NCI-H748 (cell line): ENCODE measurements at regions not wholly inside any gene's neighbourhood (a gene's known extent, or its start where the extent isn't known, plus 50 kb on each side); places are given as distances from the start of the nearest gene placed in this dataset.
A peak's percentile ranks its signal among the peaks of the same experiment; 100 is the strongest.
"Not testable (repeated sequence)": the region's sequence is repeated elsewhere in the genome, so short reads cannot be mapped to it uniquely, and the experiment has no call there.

Source experiments
- DNase-seq: peaks from one replicate; lab custom pipeline; 2025; ENCODE audit not compliant: unreplicated experiment; lab: John Stamatoyannopoulos, UW

DNA sequence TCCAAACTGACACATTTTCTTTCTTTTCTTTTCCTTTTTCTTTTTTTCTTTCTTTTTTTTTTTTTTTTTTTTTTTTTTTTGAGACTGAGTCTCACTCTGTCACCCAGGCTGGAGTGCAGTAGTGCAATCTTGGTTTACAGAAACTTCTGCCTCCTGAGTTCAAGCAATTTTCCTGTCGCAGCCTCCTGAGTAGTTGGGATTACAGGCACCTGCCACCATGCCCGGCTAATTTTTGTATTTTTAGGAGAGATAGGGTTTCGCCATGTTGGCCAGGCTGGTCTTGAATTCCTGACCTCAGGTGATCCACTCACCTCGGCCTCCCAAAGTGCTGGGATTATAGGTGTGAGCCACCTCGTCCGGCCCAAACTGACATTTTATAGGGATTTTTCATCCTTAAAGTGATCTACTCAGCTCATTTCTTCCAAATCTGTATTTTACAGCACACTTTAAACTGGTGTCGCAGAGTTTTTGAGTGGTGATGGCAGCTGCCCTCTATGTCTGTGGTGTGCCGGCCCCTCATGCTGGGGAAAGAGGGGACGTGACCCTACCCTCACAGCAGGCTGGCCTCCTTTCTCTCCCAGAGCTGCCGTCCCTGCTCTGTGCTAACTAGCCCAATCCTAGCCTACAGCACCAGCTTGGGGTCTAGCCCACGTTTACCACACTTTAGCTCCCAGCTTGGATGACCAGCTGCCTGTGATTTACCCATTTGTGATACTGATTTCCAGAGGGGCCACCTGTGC is 211.9 kb upstream of the HAAO start:
- not testable (repeated sequence) for DNase-seq

DNA sequence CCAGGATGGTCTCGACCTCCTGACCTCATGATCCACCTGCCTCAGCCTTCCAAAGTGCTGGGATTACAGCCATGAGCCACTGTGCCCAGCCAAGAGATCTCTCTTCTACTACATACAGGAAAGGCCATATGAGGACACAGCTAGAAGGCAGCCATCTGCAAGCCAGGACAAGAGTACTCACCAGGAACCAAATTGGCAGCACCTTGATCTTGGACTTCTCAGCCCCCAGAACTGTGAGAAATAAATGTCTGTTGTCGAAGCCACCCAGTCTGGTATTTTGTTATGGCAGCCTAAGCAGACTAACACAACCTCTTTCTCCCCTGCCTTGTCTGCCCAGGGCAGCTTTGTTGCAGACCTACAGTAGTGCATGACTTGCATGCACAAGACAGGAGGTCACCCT is 211.3 kb upstream of the HAAO start:
- no peak for DNase-seq

DNA sequence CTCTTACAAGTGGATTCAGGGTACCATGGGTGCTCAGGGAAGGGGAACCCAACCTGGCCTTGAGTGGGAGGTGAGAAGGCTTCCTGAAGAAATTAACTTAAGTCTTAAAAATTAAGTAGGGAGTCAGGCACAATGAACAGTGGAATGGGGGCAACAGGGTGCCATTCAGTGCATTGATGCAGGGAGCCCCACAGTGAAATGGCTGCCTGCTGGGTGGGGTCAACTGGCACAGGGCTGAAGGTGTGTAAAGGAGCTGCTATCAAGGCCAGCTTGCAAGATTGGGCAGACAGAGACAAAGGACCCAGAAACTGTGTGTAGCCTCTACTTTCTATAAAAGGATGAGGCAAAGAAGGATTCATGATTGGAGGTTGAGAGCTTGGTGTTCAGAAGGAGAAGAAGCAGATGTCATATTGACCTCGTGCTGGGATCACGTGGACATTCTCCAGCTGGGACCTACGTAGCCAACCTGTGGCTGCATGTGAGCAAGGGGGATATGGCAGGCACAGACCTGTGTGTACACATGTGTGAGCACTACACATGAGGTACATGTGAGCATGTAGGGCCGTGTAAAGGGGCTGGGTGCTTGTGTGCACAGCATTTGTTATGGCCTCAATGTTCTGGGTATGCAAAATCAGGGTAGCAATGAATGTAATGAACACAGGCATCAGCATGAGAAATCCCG is 209.5 kb upstream of the HAAO start:
- DNase-seq: no peak

DNA sequence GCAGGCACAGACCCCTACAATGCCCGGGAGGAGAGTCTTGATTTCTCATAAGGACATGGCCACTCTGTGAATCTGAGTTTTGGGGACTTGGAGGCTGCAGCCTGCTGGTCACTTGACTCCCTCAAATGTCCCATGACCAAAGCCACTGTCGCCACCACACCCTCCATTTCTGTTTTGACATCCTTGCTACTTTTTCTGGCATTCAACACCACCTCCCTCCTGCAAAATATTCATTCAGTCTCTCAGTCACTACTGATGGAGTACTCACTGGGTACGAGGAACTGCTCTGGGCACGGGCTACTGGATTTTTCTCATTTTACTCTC is 208.6 kb upstream of the HAAO start:
- DNase-seq: no peak

DNA sequence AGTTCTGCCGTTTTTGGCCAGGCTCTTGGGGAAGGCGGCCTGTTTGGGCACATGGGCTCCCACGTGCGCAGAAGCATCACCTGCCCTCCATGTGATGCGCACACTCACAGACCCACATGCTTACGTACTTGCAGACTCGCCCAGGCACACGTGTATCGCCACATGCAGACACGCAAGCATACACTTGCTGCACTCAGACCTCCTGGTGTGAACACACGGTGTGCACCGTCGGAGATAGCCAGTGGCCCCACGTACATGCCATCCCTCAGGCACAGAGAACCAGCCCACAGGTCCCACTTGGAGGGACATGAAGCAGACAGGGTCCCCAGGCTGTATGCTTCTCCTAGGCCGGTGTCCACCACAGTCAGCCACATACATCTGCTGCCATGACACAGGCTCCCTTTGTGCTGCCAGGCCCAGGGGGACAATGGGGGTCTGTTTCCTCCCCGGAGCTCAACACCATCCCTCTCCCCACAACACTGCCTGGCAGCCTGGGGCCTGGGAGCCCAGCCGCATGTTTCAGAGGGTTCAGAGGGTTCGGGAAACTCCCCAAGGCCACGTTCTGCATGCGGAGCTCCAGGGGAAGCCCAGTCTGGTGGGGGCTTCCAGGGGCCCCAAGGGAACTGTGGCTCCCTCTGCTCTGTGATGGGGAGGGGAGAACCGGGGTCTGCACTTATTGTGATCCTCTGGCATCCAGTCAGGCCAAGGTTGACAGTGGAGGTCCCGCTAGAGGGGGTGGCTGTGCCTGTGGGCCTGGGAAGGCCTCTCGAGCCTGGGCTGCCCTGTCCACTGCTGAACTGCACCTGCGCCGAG is 208.1 kb upstream of the HAAO start:
- no peak for DNase-seq

DNA sequence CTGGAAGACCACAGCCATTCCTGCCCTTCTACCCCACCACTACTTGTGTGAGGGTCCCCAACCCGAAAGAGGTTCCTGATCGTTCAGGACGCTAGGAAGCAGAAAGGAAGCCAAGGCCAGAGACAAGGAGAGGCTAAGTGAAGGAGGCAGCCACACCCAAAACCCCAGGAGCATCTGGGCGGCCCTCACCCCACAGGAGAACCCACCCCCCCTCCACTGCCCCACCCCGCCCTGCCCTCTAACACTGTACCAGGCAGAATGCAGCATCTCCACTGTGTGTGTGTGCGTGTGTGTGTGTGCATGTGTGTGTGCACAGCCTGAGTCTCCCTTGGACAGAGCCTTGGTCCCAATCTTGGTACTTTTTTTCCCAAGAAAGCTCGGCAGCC is 207.5 kb upstream of the HAAO start:
- DNase-seq: no peak

DNA sequence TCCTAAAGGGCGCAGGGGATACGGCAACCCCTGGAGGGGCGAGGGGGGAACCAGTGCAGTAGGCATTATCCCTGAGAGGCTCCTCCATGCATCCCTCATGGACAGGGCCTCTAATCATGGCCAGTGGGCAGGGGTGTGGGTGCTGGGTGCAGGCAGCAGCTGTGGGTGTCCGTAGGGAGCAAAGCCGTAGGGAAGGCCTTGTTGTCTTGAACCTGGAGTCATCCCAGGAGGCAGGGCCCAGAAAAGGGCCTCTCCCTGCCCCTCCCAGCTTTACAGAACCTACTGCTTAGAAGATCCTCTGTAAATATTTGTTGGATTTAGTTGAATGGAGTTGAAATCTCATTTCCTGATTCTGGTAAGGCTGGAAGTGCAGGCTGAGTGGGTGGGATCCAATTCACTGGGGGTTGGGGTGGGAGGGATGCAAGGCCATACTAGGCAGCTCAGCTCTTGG is 207.0 kb upstream of the HAAO start:
- peak; percentile 20 for DNase-seq

DNA sequence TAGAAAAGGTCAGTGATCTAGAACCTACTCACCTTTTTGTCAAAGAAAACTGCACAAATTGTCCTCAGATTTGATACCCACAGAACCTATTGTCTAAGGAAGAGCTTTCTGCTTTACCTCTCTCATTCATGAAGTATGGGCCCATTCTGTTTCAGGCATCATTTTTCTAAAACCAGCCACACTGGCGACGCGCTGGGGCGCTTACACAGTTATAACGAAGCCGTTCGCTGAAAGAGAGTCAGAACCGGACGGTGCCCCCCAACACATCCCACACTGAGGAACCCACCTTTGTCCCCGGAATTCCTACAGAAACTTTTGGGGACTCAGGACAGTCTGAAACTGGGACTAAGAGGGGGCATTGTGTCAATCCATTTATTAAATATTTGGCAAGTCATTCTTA is 206.3 kb upstream of the HAAO start:
- DNase-seq: no peak

DNA sequence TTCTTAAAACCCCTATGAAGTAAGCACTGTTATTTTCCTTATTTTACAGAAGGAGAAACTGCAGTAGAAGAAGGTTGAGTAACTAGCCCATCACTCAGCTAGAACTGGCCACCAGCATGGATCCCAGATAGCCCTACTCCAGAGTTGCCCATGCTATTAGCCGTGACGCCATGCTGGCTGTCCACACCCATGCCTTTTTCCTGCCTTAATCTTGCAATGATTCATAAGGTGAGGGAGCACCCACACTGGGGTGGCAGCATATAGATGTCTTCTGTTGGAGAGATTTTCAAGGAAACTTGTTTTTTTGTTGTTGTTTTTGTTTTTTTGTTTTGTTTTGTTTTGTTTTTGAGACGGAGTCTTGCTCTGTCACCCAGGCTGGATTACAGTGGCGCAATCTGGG is 204.1 kb upstream of the HAAO start:
- no peak for DNase-seq

DNA sequence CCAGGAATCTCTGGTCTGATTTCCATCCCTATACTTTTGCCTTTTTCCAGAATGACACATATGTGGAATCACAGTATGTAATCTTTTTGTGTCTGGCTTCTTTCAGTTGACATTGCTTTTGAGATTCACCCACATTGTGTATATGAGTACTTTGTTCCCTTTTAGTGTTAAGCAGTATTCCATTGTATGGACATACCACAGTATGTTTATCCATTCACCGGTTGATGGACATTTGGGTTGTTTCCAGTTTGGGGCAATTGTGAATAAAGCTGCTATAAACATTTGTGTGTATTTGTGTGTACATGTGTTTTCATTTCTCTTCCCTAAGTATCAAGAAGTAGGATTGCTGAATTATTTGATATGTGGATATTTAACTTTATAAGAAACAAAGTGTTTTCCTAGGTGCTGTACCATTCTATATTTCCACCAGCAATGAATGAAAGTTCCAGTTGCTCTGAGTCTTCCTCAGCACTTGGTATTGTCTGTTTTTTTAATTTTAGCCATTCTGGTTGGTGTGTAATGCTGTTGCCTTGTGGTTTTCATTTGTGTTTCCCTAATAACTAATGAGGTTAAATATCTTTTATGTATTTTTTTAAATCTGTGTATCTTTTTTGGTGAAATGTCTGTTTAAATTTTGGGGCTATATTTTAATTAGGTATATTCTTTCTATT is 203.5 kb upstream of the HAAO start:
- DNase-seq: no peak

DNA sequence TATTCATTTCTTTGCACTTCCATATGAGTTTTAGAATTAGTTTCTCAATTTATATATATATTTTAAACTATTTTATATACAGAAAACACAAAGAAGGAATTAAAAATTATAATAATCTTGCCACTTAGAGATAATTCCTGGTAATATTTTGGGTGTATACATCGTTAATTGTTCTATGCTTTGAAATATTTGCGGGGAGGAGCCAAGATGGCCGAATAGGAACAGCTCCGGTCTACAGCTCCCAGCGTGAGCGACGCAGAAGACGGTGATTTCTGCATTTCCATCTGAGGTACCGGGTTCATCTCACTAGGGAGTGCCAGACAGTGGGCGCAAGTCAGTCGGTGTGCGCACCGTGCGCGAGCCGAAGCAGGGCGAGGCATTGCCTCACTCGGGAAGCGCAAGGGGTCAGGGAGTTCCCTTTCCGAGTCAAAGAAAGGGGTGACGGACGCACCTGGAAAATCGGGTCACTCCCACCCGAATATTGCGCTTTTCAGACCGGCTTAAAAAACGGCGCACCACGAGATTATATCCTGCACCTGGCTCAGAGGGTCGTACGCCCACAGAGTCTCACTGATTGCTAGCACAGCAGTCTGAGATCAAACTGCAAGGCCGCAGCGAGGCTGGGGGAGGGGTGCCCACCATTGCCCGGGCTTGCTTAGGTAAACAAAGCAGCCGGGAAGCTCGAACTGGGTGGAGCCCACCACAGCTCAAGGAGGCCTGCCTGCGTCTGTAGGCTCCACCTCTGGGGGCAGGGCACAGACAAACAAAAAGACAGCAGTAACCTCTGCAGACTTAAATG is 197.1 kb upstream of the HAAO start:
- DNase-seq: peak; percentile 17

DNA sequence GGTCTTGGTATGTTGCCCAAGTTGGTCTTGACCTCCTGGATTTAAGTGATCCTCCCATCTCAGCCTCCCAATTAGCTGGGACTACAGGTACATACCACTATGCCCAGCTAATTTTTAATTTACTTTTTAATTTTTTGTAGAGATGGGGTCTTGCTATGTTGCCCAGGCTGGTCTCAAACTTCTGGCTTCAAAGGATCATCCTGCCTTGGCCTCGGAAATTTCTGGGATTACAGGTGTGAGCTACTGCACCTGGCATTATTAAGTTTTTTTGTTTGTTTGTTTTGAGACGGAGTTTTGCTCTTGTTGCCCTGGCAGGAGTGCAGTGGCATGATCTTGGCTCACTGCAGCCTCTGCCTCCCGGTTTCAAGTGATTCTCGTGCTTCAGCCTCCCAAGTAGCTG is 195.7 kb upstream of the HAAO start:
- not testable (repeated sequence) for DNase-seq

DNA sequence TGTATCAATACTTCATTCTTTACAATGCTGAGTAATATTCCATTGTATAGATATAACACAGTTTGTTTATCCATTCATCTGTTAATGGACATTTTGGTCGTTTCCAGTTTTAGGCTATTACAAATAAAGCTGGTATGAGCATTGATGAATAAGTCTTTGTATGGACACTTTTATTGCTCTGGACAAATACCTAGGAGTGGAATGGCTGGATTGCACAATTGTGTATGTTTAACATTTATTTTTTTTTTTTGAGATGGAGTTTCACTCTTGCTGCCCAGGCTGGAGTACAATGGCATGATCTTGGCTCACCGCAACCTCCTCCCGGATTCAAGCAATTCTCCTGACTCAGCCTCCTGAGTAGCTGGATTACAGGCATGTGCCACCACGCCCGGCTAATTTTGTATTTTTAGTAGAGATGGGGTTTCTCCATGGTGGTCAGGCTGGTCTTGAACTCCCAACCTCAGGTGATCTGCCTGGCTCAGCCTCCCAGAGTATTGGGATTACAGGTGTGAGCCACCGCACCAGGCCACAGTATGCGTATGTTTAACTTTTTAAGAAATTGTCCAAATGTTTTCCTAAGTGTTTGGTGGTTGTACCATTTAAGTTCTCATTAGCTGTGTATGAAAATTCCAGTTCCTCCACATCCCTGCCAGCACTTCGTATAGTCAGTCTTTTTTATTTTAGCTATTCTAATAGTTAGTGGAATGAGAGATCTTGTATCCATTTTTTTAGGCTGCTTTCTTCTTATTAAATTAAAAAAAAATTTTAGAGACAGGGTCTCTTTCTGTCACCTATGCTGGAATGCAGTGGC is 194.9 kb upstream of the HAAO start:
- no peak for DNase-seq

DNA sequence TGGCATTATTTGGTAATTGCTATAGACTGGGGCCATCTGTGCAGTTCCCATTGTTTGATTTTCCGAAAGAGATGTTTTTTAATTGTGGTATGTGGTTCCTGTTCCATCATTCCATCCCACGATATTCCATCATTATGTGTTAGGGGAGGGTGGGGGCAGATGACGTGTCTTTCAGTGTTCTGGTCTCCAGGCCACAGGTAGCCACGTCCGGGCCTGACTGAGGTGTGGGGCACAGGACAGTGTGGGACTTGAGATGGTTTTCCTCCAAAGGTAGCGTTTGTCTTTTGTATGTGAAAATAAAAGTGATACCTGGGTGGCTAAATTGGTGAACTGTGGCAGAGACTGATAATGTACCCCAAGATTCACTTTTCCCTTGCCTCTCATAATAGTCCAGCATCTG is 192.2 kb upstream of the HAAO start:
- DNase-seq: no peak

DNA sequence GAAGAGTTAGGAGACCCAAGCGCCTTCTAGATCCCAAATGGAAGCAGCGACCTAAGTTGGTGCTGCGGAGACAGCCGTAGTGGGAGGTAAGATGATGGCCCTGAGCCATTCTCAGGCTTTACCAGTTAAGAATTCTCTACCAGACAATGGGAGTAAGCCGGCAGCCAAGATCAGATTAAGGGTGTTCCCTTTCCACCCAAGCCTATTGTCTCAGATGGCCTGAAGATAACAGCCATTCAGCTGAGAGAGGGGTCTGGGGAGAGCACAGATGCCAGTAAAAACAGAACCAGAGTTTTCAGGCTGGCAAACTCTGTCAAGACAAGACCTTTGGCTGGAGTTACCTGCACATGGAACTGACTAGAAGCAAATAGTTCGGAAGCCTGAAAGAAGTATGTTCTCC is 191.7 kb upstream of the HAAO start:
- no peak for DNase-seq

DNA sequence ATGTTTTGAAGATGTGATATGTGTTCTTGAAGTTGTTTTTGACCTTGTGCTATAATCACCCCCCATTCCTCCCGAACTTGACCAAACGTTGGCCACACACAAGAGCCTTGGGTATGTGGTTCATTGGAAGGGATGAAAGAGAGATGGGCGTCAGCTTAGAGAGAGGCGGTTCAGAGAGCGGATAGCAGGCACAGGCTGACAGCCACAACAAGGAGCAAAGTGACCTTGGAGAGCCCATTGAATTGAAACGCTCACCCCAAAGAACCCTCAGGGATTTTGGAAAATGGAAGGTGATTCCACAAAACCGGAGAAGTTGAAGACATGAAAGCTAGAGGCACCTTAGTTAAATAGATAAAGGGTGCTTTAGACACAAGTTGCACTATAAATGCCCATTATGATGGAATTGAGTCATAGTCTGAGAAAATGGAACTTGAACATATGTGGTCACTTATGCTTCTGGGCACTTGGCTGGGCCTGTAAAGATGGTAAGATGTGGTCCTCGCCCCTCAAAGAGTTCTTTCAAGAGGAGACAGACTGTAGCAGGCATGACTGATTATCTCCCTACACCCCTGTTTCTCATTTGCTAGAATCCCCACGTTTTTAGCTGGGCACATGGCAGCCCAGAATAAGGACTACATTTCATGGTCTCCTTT is 188.5 kb upstream of the HAAO start:
- no peak for DNase-seq

DNA sequence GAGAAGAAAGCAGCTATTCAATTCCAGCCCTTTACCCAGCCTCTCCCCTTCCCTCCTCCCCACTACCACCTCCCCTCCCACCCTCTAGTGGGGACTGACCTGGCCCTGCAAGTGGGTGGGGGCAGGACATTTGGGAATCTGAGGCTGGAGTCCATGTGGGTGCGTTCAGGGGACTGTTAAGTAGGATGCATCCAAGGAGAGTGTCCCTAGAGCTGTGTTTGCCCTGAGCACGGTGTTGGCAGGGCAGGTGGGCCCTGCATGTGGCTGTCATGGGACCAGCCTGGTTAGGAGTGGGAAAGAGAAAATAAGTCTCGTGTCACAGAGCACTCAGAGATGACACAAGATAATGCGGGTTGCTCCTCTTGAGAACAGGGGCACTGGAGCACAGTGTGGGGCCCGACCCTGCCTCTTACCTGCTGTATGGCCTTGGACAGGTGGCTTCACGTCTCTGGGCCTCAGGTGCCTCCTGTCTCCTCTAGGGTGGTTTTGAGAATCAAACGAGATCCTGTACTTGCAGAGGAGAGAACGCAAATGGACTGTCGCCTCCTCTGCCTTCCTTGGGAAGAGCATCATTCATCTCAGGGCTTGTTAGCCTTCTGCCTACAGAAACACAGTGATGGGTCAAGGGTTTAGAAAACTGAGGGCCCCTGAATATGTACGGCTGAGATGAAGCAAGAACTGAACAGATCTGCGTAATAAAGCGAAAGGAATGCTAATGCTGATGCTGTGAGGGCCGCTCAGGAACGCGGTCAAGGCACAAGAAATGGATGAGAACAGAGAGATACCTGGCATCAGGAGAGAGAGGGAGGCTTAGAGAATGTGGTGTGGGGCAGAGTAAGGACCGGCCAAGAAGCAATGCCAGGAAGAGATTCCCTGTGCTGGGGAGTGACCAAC is 187.7 kb upstream of the HAAO start:
- DNase-seq: no peak

DNA sequence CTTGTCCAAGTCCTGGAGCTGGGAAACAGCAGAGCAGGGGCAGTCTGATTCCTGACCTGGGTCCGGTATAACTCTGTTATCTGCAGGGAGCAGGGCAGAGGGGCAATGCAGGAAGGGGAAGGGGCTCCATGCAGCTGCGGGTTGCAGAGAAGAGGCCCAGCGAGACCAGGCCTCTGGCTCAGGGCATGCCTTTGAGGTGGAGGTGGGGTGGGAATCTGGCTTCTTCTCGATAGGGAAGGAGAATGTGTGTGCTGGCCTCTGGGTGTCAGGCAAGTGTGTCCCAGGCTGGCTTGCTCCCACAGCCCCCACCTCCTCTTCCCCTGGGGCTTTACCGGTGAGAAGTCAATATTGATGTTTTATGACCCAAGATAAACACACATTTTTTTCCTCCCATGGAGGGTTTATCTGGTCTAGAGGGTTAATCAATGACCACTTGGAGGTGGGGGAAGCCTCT is 187.1 kb upstream of the HAAO start:
- DNase-seq: no peak
